ENCODE measurements at regions not wholly inside any gene's neighbourhood (a gene's known extent, or its start where the extent isn't known, plus 50 kb on each side); places are given as distances from the start of the nearest gene placed in this dataset.

GRCh38 chr14:27370074-27370473, 772.2 kb upstream of the NOVA1 start:
- TF ChIP-seq CTCF (IDR thresholded peaks at IDR 0.05; ENCODE audit: borderline replicate concordance, extremely low read depth, low read length, poor library complexity, severe bottlenecking) = no peak
- TF ChIP-seq EZH2 (IDR thresholded peaks at IDR 0.05; ENCODE audit: borderline replicate concordance, low read depth, low read length, severe bottlenecking) = no peak
